ENCODE measurements at regions not wholly inside any gene's neighbourhood (a gene's known extent, or its start where the extent isn't known, plus 50 kb on each side); places are given as distances from the start of the nearest gene placed in this dataset.

- DNase-seq (ENCODE audit: low read depth in 2 of 2) = no peak
Observed at GRCh38 chr1:244971552-244972216, 107.3 kb upstream of the HNRNPU start.

GRCh38 chr1:244970744-244971551 is 106.6 kb upstream of the HNRNPU start:
- peak; percentile 78 to 79 for DNase-seq (ENCODE audit: low read depth in 2 of 2)

- peak; percentile 38 to 40 for DNase-seq (ENCODE audit: low read depth in 2 of 2)
Observed at GRCh38 chr1:244970236-244970743, 105.9 kb upstream of the HNRNPU start.

GRCh38 chr1:244969355-244970235 is 105.3 kb upstream of the HNRNPU start:
- peak; percentile 27 for DNase-seq (ENCODE audit: low read depth in 2 of 2)

GRCh38 chr1:244968881-244969280 is 104.5 kb upstream of the HNRNPU start:
- DNase-seq (ENCODE audit: low read depth in 2 of 2) = no peak

GRCh38 chr1:244968471-244968871 is 104.1 kb upstream of the HNRNPU start:
- DNase-seq (ENCODE audit: low read depth in 2 of 2) = no peak

GRCh38 chr1:244967159-244967558 is 102.8 kb upstream of the HNRNPU start:
- DNase-seq (ENCODE audit: low read depth in 2 of 2) = no peak

- DNase-seq (ENCODE audit: low read depth in 2 of 2) = no peak
Observed at GRCh38 chr1:244965185-244966030, 101.1 kb upstream of the HNRNPU start.

GRCh38 chr1:244964112-244964971 is 100.0 kb upstream of the HNRNPU start:
- no peak for DNase-seq (ENCODE audit: low read depth in 2 of 2)

- no peak for DNase-seq (ENCODE audit: low read depth in 2 of 2)
Observed at GRCh38 chr1:244963231-244963826, 99.0 kb upstream of the HNRNPU start.

GRCh38 chr1:244962130-244962529 is 97.8 kb upstream of the HNRNPU start:
- no peak for DNase-seq (ENCODE audit: low read depth in 2 of 2)

- DNase-seq (ENCODE audit: low read depth in 2 of 2) = no peak
Observed at GRCh38 chr1:244960904-244961303, 96.6 kb upstream of the HNRNPU start.

GRCh38 chr1:244958593-244958992 is 94.2 kb upstream of the HNRNPU start:
- DNase-seq (ENCODE audit: low read depth in 2 of 2) = no peak

GRCh38 chr1:244957525-244957924 is 93.2 kb upstream of the HNRNPU start:
- no peak for DNase-seq (ENCODE audit: low read depth in 2 of 2)

GRCh38 chr1:244957122-244957521 is 92.8 kb upstream of the HNRNPU start:
- no peak for DNase-seq (ENCODE audit: low read depth in 2 of 2)

GRCh38 chr1:244955661-244956060 is 91.3 kb upstream of the HNRNPU start:
- no peak for DNase-seq (ENCODE audit: low read depth in 2 of 2)

GRCh38 chr1:244954359-244954758 is 90.0 kb upstream of the HNRNPU start:
- DNase-seq (ENCODE audit: low read depth in 2 of 2) = no peak

- DNase-seq (ENCODE audit: low read depth in 2 of 2) = no peak
Observed at GRCh38 chr1:244953901-244954300, 89.6 kb upstream of the HNRNPU start.

- no peak for DNase-seq (ENCODE audit: low read depth in 2 of 2)
Observed at GRCh38 chr1:244952940-244953339, 88.6 kb upstream of the HNRNPU start.
